HUES48 (cell line): ENCODE measurements at regions not wholly inside any gene's neighbourhood (a gene's known extent, or its start where the extent isn't known, plus 50 kb on each side); places are given as distances from the start of the nearest gene placed in this dataset.
"Not testable (repeated sequence)": the region's sequence is repeated elsewhere in the genome, so short reads cannot be mapped to it uniquely, and the experiment has no call there.

ENCODE experiments used
- H3K27ac ChIP-seq: one replicate; pipeline ENCODE4 v1.7.0; 2013; ENCODE audit warnings: low read depth, low read length, inconsistent platforms
- H3K27me3 ChIP-seq: 2 replicates; pipeline ENCODE4 v1.6.1; 2013; ENCODE audit warnings: mild to moderate bottlenecking, low read length; ENCODE audit not compliant: control insufficient read depth, insufficient read depth
- H3K36me3 ChIP-seq: 2 replicates; pipeline ENCODE4 v1.6.1; 2013; ENCODE audit warnings: low read length; ENCODE audit not compliant: control insufficient read depth, insufficient read depth
- H3K4me1 ChIP-seq: 2 replicates; pipeline ENCODE4 v1.6.1; 2013; ENCODE audit warnings: mild to moderate bottlenecking, low read length; ENCODE audit not compliant: control insufficient read depth, insufficient read depth
- H3K4me3 ChIP-seq: 2 replicates; pipeline ENCODE4 v1.5.1; 2013; ENCODE audit warnings: mild to moderate bottlenecking, low read depth, low read length
- H3K9ac ChIP-seq: 2 replicates; pipeline ENCODE4 v1.6.1; 2013; ENCODE audit warnings: mild to moderate bottlenecking, low read depth, low read length, moderate library complexity
- H3K9me3 ChIP-seq: 2 replicates; pipeline ENCODE4 v1.6.1; 2013; ENCODE audit warnings: low read length; ENCODE audit not compliant: control insufficient read depth, insufficient read depth

DNA sequence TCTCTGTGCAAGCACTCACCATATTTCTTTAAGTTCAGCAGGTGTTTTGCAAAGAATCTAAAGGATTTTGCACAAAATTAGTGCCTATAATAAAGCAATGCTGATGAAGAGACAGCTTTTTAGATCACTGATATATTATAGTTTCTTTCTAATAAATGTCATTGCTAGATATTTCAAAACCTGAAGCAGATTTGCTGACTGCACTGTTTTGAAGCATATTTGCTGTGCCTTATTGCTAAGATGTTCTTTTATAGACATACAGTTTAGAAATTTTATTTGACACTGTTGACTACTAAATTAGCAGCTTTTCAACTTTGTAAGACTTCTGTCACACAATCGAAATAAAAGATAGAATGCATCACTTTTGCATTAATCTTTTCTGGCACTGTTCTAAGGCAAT lies 620.9 kb upstream of the CELF4 start:
- no peak overlapping the region for H3K27ac ChIP-seq
- no peaks in the 10 kb centered on the region for H3K36me3 ChIP-seq
- no peaks in the 10 kb centered on the region for H3K27me3 ChIP-seq
- no peak overlapping the region for H3K9ac ChIP-seq
- peaks cover 7% of the 10 kb centered on the region; the same call in 1 of the 2 replicates for H3K9me3 ChIP-seq
- no peak overlapping the region for H3K4me3 ChIP-seq
- H3K4me1 ChIP-seq, result no peaks in the 10 kb centered on the region

DNA sequence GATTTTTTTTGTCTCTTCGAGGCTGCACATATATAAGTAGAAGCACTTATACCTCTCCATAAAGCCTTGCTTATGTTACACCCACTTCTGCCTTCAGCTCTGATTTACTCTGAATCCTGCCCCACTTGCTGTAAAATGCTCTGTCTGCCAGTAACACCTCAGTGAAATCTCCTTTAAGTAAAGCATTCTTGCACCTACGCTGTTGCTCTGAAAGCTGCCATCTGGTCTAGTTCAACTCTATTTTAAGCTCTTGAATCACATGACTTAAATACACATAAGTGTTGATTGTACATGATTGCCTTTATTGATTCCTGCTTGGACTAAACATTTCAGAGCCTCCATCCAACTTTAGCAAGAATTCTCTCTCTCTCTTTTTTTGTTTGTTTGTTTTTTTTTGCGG lies 609.0 kb upstream of the CELF4 start:
- H3K9ac ChIP-seq, result no peak overlapping the region
- no peaks in the 10 kb centered on the region for H3K9me3 ChIP-seq
- no peak overlapping the region for H3K4me3 ChIP-seq

DNA sequence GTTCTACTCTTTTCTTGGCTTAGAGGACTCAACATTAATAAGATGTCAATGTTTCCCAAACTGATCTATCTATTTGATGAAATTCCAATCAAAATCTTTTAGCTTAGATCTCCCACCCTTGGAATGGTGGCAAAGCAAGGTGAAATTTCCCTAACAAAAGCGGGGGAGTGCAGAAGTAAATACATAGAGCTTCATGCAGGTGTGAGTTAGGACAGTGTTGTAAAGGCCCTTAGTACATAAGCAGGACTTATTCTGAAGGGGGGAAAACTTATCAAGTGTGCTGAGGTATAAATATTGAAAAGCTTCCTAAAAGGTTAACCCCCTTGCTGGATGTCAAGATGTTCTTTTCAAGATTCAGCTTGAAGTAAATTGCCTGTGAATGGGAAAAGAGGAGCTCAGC lies 608.6 kb upstream of the CELF4 start:
- no peaks in the 10 kb centered on the region for H3K9me3 ChIP-seq
- no peaks in the 10 kb centered on the region for H3K4me1 ChIP-seq
- no peak overlapping the region for H3K9ac ChIP-seq
- H3K4me3 ChIP-seq, result no peak overlapping the region
- H3K27ac ChIP-seq, result no peak overlapping the region
- no peaks in the 10 kb centered on the region for H3K36me3 ChIP-seq
- H3K27me3 ChIP-seq, result no peaks in the 10 kb centered on the region

More for the DNA sequence above, 609.0 kb upstream of the CELF4 start:
- no peak overlapping the region for H3K27ac ChIP-seq
- H3K36me3 ChIP-seq, result no peaks in the 10 kb centered on the region
- H3K4me1 ChIP-seq, result no peaks in the 10 kb centered on the region
- no peaks in the 10 kb centered on the region for H3K27me3 ChIP-seq

DNA sequence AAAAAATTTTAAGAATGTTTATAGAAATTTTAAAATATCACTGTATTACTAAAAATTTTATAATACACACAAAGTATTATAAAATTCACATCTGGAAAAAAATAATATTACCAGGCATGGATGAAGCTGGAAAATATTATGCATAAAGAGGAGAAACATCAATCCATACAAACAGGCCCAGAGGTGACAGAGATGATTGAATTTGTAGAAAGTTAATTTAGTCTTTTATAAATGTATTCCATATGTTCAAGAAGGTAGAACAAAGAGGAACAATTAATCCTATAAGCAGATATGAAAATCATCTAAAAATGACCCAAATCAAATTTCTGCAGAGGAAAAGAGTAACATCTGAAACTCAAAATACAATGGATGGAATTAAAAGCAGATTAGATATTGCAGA lies 605.2 kb upstream of the CELF4 start:
- no peaks in the 10 kb centered on the region for H3K27me3 ChIP-seq
- no peaks in the 10 kb centered on the region for H3K4me1 ChIP-seq
- H3K4me3 ChIP-seq, result no peak overlapping the region
- no peak overlapping the region for H3K27ac ChIP-seq
- H3K36me3 ChIP-seq, result no peaks in the 10 kb centered on the region
- no peaks in the 10 kb centered on the region for H3K9me3 ChIP-seq
- no peak overlapping the region for H3K9ac ChIP-seq

DNA sequence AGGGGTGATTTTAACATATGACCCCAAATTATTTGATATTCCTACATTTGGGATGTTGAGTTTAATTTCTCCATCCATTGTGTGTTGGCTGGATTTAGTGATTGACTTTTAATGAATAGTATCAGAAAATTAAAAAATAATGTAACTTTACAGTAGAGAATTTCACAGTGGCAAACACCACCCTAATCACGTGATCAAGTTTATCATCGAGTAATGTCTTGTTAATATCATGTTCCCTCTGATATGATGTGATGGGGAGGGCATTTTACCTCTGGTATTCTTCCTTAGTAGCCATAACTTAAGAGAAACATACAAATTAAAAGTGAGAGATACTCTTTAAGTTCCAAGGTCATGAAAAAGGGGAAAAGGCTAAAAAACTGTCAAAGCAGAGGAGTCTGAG lies 602.0 kb upstream of the CELF4 start:
- Histone ChIP-seq H3K4me1 (no peaks in the 10 kb centered on the region), H3K9ac (no peak overlapping the region), H3K36me3 (no peaks in the 10 kb centered on the region), H3K4me3 (no peak overlapping the region), H3K27me3 (no peaks in the 10 kb centered on the region), H3K27ac (no peak overlapping the region), H3K9me3 (no peaks in the 10 kb centered on the region)

DNA sequence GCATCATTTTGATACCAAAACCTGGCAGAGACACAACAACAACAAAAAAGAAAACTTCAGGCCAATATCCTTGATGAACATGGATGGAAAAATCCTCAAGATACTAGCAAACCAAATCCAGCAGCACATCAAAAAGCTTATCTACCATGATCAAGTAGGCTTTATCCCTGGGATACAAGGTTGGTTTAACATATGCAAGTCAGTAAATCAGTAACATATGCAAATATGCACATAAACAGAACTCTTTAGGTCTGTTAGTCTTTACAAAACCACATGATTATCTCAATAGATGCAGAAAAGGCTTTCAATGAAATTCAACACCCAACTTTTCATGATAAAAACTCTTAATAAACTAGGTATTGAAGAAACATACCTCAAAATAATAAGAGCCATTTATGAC lies 587.5 kb upstream of the CELF4 start:
- H3K9me3 ChIP-seq, H3K36me3 ChIP-seq, H3K4me1 ChIP-seq, H3K27me3 ChIP-seq, H3K4me3 ChIP-seq, H3K27ac ChIP-seq, H3K9ac ChIP-seq: not testable (repeated sequence)

DNA sequence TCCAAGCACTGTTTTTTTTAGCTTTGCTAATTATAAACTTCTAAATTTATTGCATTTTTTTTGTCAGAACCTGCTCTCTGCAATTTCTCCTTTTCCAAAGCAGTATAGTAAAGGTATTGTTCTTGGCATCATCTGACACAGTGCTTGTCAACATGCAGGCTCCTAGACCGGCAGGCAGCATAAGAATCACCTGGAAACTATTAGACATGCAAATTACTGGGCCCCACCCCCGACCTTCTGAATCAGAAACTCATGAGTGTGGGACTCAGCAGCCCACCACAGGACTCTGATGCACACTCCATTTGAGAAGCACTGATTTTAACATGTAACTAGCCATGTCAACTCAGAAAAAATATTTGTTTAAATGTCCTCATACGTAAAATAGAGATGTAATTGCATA lies 551.1 kb upstream of the CELF4 start:
- Histone ChIP-seq H3K4me1 (0 out of 2 replicates have a peak, but pooled peaks cover 5% of the 10 kb centered on the region), H3K4me3 (no peak overlapping the region), H3K9ac (no peak overlapping the region), H3K9me3 (no peaks in the 10 kb centered on the region), H3K36me3 (no peaks in the 10 kb centered on the region), H3K27ac (no peak overlapping the region), H3K27me3 (no peaks in the 10 kb centered on the region)

DNA sequence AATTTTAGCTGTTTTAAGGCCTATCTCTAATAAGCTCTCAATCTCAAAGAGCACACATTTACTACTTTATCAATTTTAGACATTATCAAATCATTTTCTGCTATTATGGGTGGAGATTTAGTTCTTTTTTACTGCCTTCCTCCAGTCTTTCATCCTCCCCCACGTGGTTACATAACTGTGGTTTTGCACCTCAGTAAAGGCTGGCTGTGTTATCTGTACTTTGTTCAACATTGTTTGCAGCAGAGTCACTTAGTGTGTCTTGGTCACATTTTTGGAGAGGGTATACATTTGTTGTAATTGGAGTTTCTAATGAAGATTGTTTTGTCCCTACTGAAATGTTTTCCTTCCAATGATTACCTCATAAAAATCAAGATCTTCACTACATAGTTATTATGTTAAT lies 549.6 kb upstream of the CELF4 start:
- Histone ChIP-seq H3K4me1 (0 out of 2 replicates have a peak, but pooled peaks cover 5% of the 10 kb centered on the region), H3K9me3 (no peaks in the 10 kb centered on the region), H3K9ac (no peak overlapping the region), H3K4me3 (no peak overlapping the region), H3K27me3 (no peaks in the 10 kb centered on the region), H3K36me3 (no peaks in the 10 kb centered on the region), H3K27ac (no peak overlapping the region)

DNA sequence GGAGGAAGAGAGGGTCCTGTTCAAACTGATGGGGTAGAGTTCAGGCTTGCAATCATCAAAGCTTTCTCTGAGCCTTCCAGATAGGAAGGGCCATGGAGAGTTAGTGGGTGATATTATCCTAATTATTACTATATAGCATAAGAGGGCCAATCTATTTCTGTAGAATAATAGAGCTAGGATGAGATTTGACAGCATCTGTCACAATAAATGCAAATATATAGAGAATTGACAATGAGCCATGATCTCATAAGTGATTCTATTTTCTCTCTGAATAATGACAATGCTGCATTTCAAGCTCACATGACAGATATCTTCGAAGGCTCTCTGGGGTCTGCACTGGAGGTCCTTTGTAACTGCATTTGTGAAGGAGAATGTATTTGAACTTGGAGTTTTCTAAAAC lies 521.9 kb upstream of the CELF4 start:
- 0 out of 2 replicates have a peak, but pooled peaks cover 5% of the 10 kb centered on the region for H3K4me1 ChIP-seq
- no peaks in the 10 kb centered on the region for H3K27me3 ChIP-seq
- no peaks in the 10 kb centered on the region for H3K9me3 ChIP-seq
- H3K36me3 ChIP-seq, result no peaks in the 10 kb centered on the region
- no peak overlapping the region for H3K27ac ChIP-seq
- H3K9ac ChIP-seq, result no peak overlapping the region
- H3K4me3 ChIP-seq, result no peak overlapping the region

DNA sequence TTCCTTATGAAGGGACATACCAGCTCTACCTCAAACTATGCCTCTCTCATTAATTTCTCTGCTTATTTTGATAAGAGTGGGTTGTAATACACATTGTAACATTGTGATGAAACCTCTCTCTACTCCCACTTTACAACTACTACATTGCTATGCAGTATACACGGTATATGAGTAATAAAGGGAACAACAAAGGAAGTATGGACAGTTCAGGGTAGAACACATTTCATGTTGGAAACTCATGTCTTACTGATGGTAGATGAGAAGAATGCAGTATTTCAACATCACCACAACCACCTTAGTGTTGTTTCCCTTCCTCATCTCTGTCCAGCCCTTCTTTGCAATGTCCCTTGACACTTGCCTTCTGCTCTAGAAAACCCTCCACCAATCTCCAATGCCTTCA lies 515.9 kb upstream of the CELF4 start:
- H3K36me3 ChIP-seq, result no peaks in the 10 kb centered on the region
- no peak overlapping the region for H3K27ac ChIP-seq
- H3K4me3 ChIP-seq, result no peak overlapping the region
- H3K9ac ChIP-seq, result no peak overlapping the region
- no peaks in the 10 kb centered on the region for H3K4me1 ChIP-seq
- no peaks in the 10 kb centered on the region for H3K27me3 ChIP-seq
- no peaks in the 10 kb centered on the region for H3K9me3 ChIP-seq

DNA sequence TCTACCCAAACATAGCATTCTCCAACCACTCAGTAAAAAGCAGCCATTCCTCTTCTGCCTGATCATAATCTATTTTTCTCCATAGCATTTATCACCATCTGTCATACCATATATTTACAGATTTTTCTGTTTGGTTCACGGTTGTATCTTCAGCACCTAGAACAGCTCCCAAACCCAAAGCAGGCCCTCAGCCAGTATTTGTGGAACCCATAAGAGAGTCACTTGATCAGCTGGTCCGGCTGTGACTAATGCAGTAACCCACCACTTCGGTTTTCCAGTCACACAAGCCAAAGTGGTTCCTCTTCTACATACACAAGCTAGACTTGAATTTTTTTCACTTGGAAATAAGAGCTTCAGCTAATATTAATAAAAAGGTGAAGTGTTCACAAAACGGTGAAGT lies 511.6 kb upstream of the CELF4 start:
- Histone ChIP-seq H3K27ac (no peak overlapping the region), H3K4me3 (no peak overlapping the region), H3K27me3 (no peaks in the 10 kb centered on the region), H3K4me1 (no peaks in the 10 kb centered on the region), H3K9me3 (no peaks in the 10 kb centered on the region), H3K36me3 (no peaks in the 10 kb centered on the region), H3K9ac (no peak overlapping the region)
